ENCODE measurements at regions not wholly inside any gene's neighbourhood (a gene's known extent, or its start where the extent isn't known, plus 50 kb on each side); places are given as distances from the start of the nearest gene placed in this dataset.

- no peaks in the 10 kb centered on the region for H3K27me3 ChIP-seq
- no peak for TF ChIP-seq CTCF (IDR thresholded peaks at IDR 0.05)
- no peak for TF ChIP-seq POLR2A (IDR thresholded peaks at IDR 0.05)
- H3K4me1 ChIP-seq = no peaks in the 10 kb centered on the region
- no peak for DNase-seq
- intact Hi-C loops (cut with DNase I; ENCODE audit: low total_unique reads) = no loop called here
- no peak overlapping the region for H3K27ac ChIP-seq
- H3K4me3 ChIP-seq = no peak overlapping the region
- no peaks in the 10 kb centered on the region for H3K36me3 ChIP-seq (ENCODE audit: low read depth, missing control alignments)
- WGBS, 2 donors = 66 to 74% methylated on average over 5 of the region's 5 CpGs
- H3K9me3 ChIP-seq = no peaks in the 10 kb centered on the region
Measured at GRCh38 chr5:6181147-6181729, 197.1 kb downstream of the MED10 start.

- 76 to 100% methylated on average over 2 of the region's 2 CpGs for WGBS, 2 donors
- DNase-seq = no peak
- Histone ChIP-seq H3K4me3 (no peak overlapping the region), H3K27me3 (no peaks in the 10 kb centered on the region), H3K27ac (no peak overlapping the region), H3K9me3 (no peaks in the 10 kb centered on the region), H3K4me1 (no peaks in the 10 kb centered on the region), H3K36me3 (ENCODE audit: low read depth, missing control alignments) (no peaks in the 10 kb centered on the region)
- TF ChIP-seq POLR2A (IDR thresholded peaks at IDR 0.05) (no peak), CTCF (IDR thresholded peaks at IDR 0.05) (no peak)
- intact Hi-C loops (cut with DNase I; ENCODE audit: low total_unique reads) = no loop called here
Measured at GRCh38 chr5:6180231-6180872, 198.0 kb downstream of the MED10 start.

GRCh38 chr5:6178846-6179532 lies 199.4 kb downstream of the MED10 start:
- H3K27ac ChIP-seq = no peak overlapping the region
- H3K36me3 ChIP-seq (ENCODE audit: low read depth, missing control alignments) = no peaks in the 10 kb centered on the region
- H3K27me3 ChIP-seq = no peaks in the 10 kb centered on the region
- no peak for TF ChIP-seq CTCF (IDR thresholded peaks at IDR 0.05)
- TF ChIP-seq POLR2A (IDR thresholded peaks at IDR 0.05) = no peak
- no peaks in the 10 kb centered on the region for H3K4me1 ChIP-seq
- intact Hi-C loops (cut with DNase I; ENCODE audit: low total_unique reads) = no loop called here
- 54 to 60% methylated on average over 2 of the region's 2 CpGs for WGBS, 2 donors
- no peaks in the 10 kb centered on the region for H3K9me3 ChIP-seq
- no peak overlapping the region for H3K4me3 ChIP-seq
- no peak for DNase-seq

GRCh38 chr5:6177926-6178325 lies 200.4 kb downstream of the MED10 start:
- H3K4me3 ChIP-seq = no peak overlapping the region
- no peaks in the 10 kb centered on the region for H3K36me3 ChIP-seq (ENCODE audit: low read depth, missing control alignments)
- H3K4me1 ChIP-seq = no peaks in the 10 kb centered on the region
- intact Hi-C loops (cut with DNase I; ENCODE audit: low total_unique reads) = no loop called here
- no peaks in the 10 kb centered on the region for H3K9me3 ChIP-seq
- WGBS, 2 donors = 86 to 97% methylated on average over 5 of the region's 5 CpGs
- no peaks in the 10 kb centered on the region for H3K27me3 ChIP-seq
- DNase-seq = no peak
- H3K27ac ChIP-seq = no peak overlapping the region
- TF ChIP-seq CTCF (IDR thresholded peaks at IDR 0.05) = no peak
- no peak for TF ChIP-seq POLR2A (IDR thresholded peaks at IDR 0.05)
